ENCODE measurements at regions not wholly inside any gene's neighbourhood (a gene's known extent, or its start where the extent isn't known, plus 50 kb on each side); places are given as distances from the start of the nearest gene placed in this dataset.

GRCh38 chrX:17931855-17932254 is 70.8 kb upstream of the RAI2 start:
- H3K27me3 ChIP-seq (ENCODE audit: low read length): no peaks in the 10 kb centered on the region
- TF ChIP-seq EZH2phosphoT487 (conservative IDR thresholded peaks at IDR 0.05; ENCODE audit: low read length) (no peak), CTCF (IDR thresholded peaks at IDR 0.05; ENCODE audit: insufficient read depth, low read length, poor library complexity, severe bottlenecking) (no peak)
- H3F3A ChIP-seq (ENCODE audit: insufficient read depth): no peaks in the 10 kb centered on the region

GRCh38 chrX:17930850-17931249 is 69.8 kb upstream of the RAI2 start:
- Histone ChIP-seq H2AFZ (ENCODE audit: low read depth, low read length, severe bottlenecking) (no peak overlapping the region), H3K36me3 (ENCODE audit: low read length) (no peaks in the 10 kb centered on the region), H3K9me2 (replicated peaks; ENCODE audit: insufficient read depth, low read length) (no peaks in the 10 kb centered on the region), H3K27ac (ENCODE audit: low read depth, low read length) (no peak overlapping the region), H3F3A (ENCODE audit: insufficient read depth) (no peaks in the 10 kb centered on the region), H3K9ac (ENCODE audit: low read length) (no peak overlapping the region), H3K79me2 (ENCODE audit: insufficient read depth, low read length) (no peaks in the 10 kb centered on the region), H3K9me3 (ENCODE audit: insufficient read depth, low read length) (no peaks in the 10 kb centered on the region), H3K27me3 (ENCODE audit: low read length) (no peaks in the 10 kb centered on the region), H3K4me3 (ENCODE audit: insufficient read depth, low read length, poor library complexity, severe bottlenecking) (no peak overlapping the region), H3K4me2 (ENCODE audit: low read depth, low read length, poor library complexity, severe bottlenecking) (no peak overlapping the region), H4K20me1 (ENCODE audit: low read depth, low read length) (no peaks in the 10 kb centered on the region)
- TF ChIP-seq EZH2phosphoT487 (conservative IDR thresholded peaks at IDR 0.05; ENCODE audit: low read length): no peak

More at GRCh38 chrX:17931855-17932254, 70.8 kb upstream of the RAI2 start:
- no peak overlapping the region for H3K4me3 ChIP-seq (ENCODE audit: insufficient read depth, low read length, poor library complexity, severe bottlenecking)
- no peaks in the 10 kb centered on the region for H4K20me1 ChIP-seq (ENCODE audit: low read depth, low read length)
- no peaks in the 10 kb centered on the region for H3K9me2 ChIP-seq (replicated peaks; ENCODE audit: insufficient read depth, low read length)
- H3K27ac ChIP-seq (ENCODE audit: low read depth, low read length): no peak overlapping the region
- no peak overlapping the region for H3K4me2 ChIP-seq (ENCODE audit: low read depth, low read length, poor library complexity, severe bottlenecking)
- no peaks in the 10 kb centered on the region for H3K79me2 ChIP-seq (ENCODE audit: insufficient read depth, low read length)
- no peak overlapping the region for H2AFZ ChIP-seq (ENCODE audit: low read depth, low read length, severe bottlenecking)
- H3K9ac ChIP-seq (ENCODE audit: low read length): no peak overlapping the region
- H3K36me3 ChIP-seq (ENCODE audit: low read length): no peaks in the 10 kb centered on the region
- no peaks in the 10 kb centered on the region for H3K9me3 ChIP-seq (ENCODE audit: insufficient read depth, low read length)

DNA sequence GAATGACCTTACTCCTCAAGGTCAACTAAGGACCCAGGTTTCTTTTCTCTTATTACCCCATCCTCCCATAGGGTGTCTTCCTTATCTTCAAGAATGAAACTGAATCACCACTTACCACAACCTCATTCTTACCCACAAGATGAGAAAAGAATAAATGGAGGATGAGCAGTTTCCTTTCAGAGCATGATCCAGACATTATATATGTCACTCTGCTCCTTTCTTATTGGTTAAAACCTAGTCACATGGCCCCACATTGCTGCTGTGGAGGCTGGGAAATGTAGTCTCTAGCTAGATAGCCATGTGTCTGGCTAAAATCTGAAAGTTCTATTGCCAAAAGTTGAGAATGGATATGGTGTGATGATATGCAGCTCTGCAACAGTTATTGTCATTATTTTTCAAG is 62.4 kb upstream of the RAI2 start:
- Histone ChIP-seq H3K27ac (ENCODE audit: low read depth, low read length) (no peak overlapping the region), H3K4me2 (ENCODE audit: low read depth, low read length, poor library complexity, severe bottlenecking) (no peak overlapping the region), H3K27me3 (ENCODE audit: low read length) (no peaks in the 10 kb centered on the region), H3K9me3 (ENCODE audit: insufficient read depth, low read length) (no peaks in the 10 kb centered on the region), H3K9ac (ENCODE audit: low read length) (no peak overlapping the region), H3K9me2 (replicated peaks; ENCODE audit: insufficient read depth, low read length) (no peaks in the 10 kb centered on the region), H3K4me3 (ENCODE audit: insufficient read depth, low read length, poor library complexity, severe bottlenecking) (no peak overlapping the region), H3F3A (ENCODE audit: insufficient read depth) (no peaks in the 10 kb centered on the region), H2AFZ (ENCODE audit: low read depth, low read length, severe bottlenecking) (no peak overlapping the region), H3K36me3 (ENCODE audit: low read length) (no peaks in the 10 kb centered on the region), H4K20me1 (ENCODE audit: low read depth, low read length) (no peaks in the 10 kb centered on the region), H3K79me2 (ENCODE audit: insufficient read depth, low read length) (no peaks in the 10 kb centered on the region)
- no peak for TF ChIP-seq EZH2phosphoT487 (conservative IDR thresholded peaks at IDR 0.05; ENCODE audit: low read length)
- TF ChIP-seq CTCF (IDR thresholded peaks at IDR 0.05; ENCODE audit: insufficient read depth, low read length, poor library complexity, severe bottlenecking): no peak

- Histone ChIP-seq H3K27me3 (ENCODE audit: low read length) (no peaks in the 10 kb centered on the region), H3F3A (ENCODE audit: insufficient read depth) (no peaks in the 10 kb centered on the region), H4K20me1 (ENCODE audit: low read depth, low read length) (no peaks in the 10 kb centered on the region), H3K4me2 (ENCODE audit: low read depth, low read length, poor library complexity, severe bottlenecking) (no peak overlapping the region), H3K27ac (ENCODE audit: low read depth, low read length) (no peak overlapping the region), H3K4me3 (ENCODE audit: insufficient read depth, low read length, poor library complexity, severe bottlenecking) (no peak overlapping the region), H3K79me2 (ENCODE audit: insufficient read depth, low read length) (no peaks in the 10 kb centered on the region), H3K9me2 (replicated peaks; ENCODE audit: insufficient read depth, low read length) (no peaks in the 10 kb centered on the region), H3K9me3 (ENCODE audit: insufficient read depth, low read length) (no peaks in the 10 kb centered on the region), H3K36me3 (ENCODE audit: low read length) (no peaks in the 10 kb centered on the region), H3K9ac (ENCODE audit: low read length) (no peak overlapping the region), H2AFZ (ENCODE audit: low read depth, low read length, severe bottlenecking) (no peak overlapping the region)
- no peak for TF ChIP-seq CTCF (IDR thresholded peaks at IDR 0.05; ENCODE audit: insufficient read depth, low read length, poor library complexity, severe bottlenecking)
- no peak for TF ChIP-seq EZH2phosphoT487 (conservative IDR thresholded peaks at IDR 0.05; ENCODE audit: low read length)
Observed at GRCh38 chrX:17922303-17922702, 61.2 kb upstream of the RAI2 start.

Data from SU-DHL-6 (cell line).